Liver (tissue), 7 donors: ENCODE measurements at regions not wholly inside any gene's neighbourhood (a gene's known extent, or its start where the extent isn't known, plus 50 kb on each side); places are given as distances from the start of the nearest gene placed in this dataset.

Source experiments
- DNase-seq: peaks from one replicate; pipeline ENCODE4 v3.0.0-alpha.2; 2017; ENCODE audit warnings: low spot score
- H3K27ac ChIP-seq, 2 donors: one replicate each; pipeline ENCODE4 v1.7.0; 2013; ENCODE audit warnings: inconsistent platforms in 2 of 2, low read length in 2 of 2, control low read depth in 1 of 2, low read depth in 1 of 2, mild to moderate bottlenecking in 1 of 2
- H3K27me3 ChIP-seq, 4 donors: one replicate each; pipeline versions ENCODE4 v1.6.1 to v1.7.0; 2013; ENCODE audit warnings: low read length in 3 of 4, inconsistent platforms in 1 of 4, mild to moderate bottlenecking in 1 of 4, moderate library complexity in 1 of 4; ENCODE audit not compliant: control insufficient read depth in 4 of 4, insufficient read depth in 4 of 4
- H3K36me3 ChIP-seq, 4 donors: one replicate each; pipeline versions ENCODE4 v1.6.1 to v1.7.0; 2013; ENCODE audit warnings: low read length in 3 of 4, mild to moderate bottlenecking in 3 of 4, low read depth in 1 of 4, moderate library complexity in 1 of 4; ENCODE audit not compliant: control insufficient read depth in 4 of 4, insufficient read depth in 3 of 4
- H3K4me1 ChIP-seq, 4 donors: one replicate each; pipeline versions ENCODE4 v1.6.1 to v1.7.0; 2013; ENCODE audit warnings: low read length in 3 of 4, mild to moderate bottlenecking in 3 of 4, moderate library complexity in 1 of 4; ENCODE audit not compliant: control insufficient read depth in 4 of 4, insufficient read depth in 4 of 4
- H3K4me3 ChIP-seq, 3 donors: one replicate each; pipeline versions ENCODE4 v1.6.1 to v1.7.0; 2013; ENCODE audit warnings: low read length in 3 of 3, control low read depth in 1 of 3, low read depth in 1 of 3, mild to moderate bottlenecking in 1 of 3
- H3K9ac ChIP-seq, 2 donors: one replicate each; pipeline ENCODE4 v1.7.0; 2013; ENCODE audit warnings: low read length in 2 of 2, mild to moderate bottlenecking in 2 of 2, moderate library complexity in 2 of 2, control low read depth in 1 of 2, low read depth in 1 of 2
- H3K9me3 ChIP-seq, 4 donors: one replicate each; pipeline versions ENCODE4 v1.6.1 to v1.7.0; 2013; ENCODE audit warnings: low read length in 3 of 4; ENCODE audit not compliant: control insufficient read depth in 4 of 4
- EGR1 ChIP-seq, 2 donors: IDR thresholded peaks; 2 replicates each; pipeline ENCODE4 v1.6.1; 2016 to 2018; ENCODE audit warnings: antibody characterized with exemption in 2 of 2, low read depth in 2 of 2
- FOXA2 ChIP-seq: IDR thresholded peaks from 2 replicates; pipeline ENCODE4 v1.6.1; 2016; ENCODE audit warnings: antibody characterized with exemption
- GABPA ChIP-seq, 2 donors: IDR thresholded peaks in 1 of 2; conservative IDR thresholded peaks in 1 of 2; 2 replicates each; pipeline ENCODE4 v1.6.1; 2016; ENCODE audit warnings: antibody characterized with exemption in 2 of 2, mild to moderate bottlenecking in 1 of 2, moderate library complexity in 1 of 2
- HNF4G ChIP-seq: IDR thresholded peaks from 2 replicates; pipeline ENCODE4 v1.6.1; 2016; ENCODE audit warnings: antibody characterized with exemption
- MAX ChIP-seq: IDR thresholded peaks from 2 replicates; pipeline ENCODE4 v1.6.1; 2016; ENCODE audit warnings: antibody characterized with exemption
- RAD21 ChIP-seq, 2 donors: IDR thresholded peaks; 2 replicates each; pipeline ENCODE4 v1.6.1; 2016; ENCODE audit warnings: antibody characterized with exemption in 2 of 2, mild to moderate bottlenecking in 2 of 2
- RXRA ChIP-seq, 2 donors: IDR thresholded peaks; 2 replicates each; pipeline ENCODE4 v1.6.1; 2017 to 2018; ENCODE audit warnings: antibody characterized with exemption in 2 of 2, mild to moderate bottlenecking in 1 of 2
- TAF1 ChIP-seq: conservative IDR thresholded peaks from 2 replicates; pipeline ENCODE4 v1.6.1; 2016; ENCODE audit warnings: antibody characterized with exemption, mild to moderate bottlenecking
- YY1 ChIP-seq: IDR thresholded peaks from 2 replicates; pipeline ENCODE4 v1.6.1; 2016; ENCODE audit warnings: antibody characterized with exemption, mild to moderate bottlenecking
- ZBTB33 ChIP-seq: IDR thresholded peaks from 2 replicates; pipeline ENCODE4 v1.6.1; 2016; ENCODE audit warnings: antibody characterized with exemption
- WGBS: extraction: QIAGEN DNeasy Blood & Tissue Kit; methylation state at CpG from one replicate; pipeline ENCODE4 v1.1.7; 2013; 5-methylcytosine and 5-hydroxymethylcytosine counted together
- donor health status: healthy.
- donor health status: healthy.
- donor health status: healthy.
- donor health status: healthy.

GRCh38 chr20:3312940-3313682 is 74.1 kb upstream of the SLC4A11 start:
- Histone ChIP-seq H3K4me3 (no peak overlapping the region), H3K9ac (no peak overlapping the region), H3K27ac (no peak overlapping the region), H3K36me3 (peaks cover 0 to 4% (median under 1%) of the 10 kb centered on the region in 4 donors), H3K27me3 (no peaks in the 10 kb centered on the region), H3K9me3 (no peaks in the 10 kb centered on the region), H3K4me1 (no peaks in the 10 kb centered on the region)
- no peak for DNase-seq
- TF ChIP-seq RAD21 (IDR thresholded peaks at IDR 0.05) (peak in 1 of 2 donors; percentile 7), ZBTB33 (no peak), MAX (no peak)
- WGBS = 62% methylated on average over 2 of the region's 2 CpGs

- Histone ChIP-seq H3K4me3 (no peak overlapping the region), H3K36me3 (peaks cover 0 to 6% (median 2%) of the 10 kb centered on the region in 4 donors), H3K9me3 (no peaks in the 10 kb centered on the region), H3K27me3 (no peaks in the 10 kb centered on the region), H3K9ac (no peak overlapping the region), H3K4me1 (no peaks in the 10 kb centered on the region), H3K27ac (no peak overlapping the region)
- DNase-seq = no peak
- 90% methylated on average over 2 of the region's 2 CpGs for WGBS
- TF ChIP-seq TAF1 = no peak
- no peak for TF ChIP-seq ZBTB33
- TF ChIP-seq EGR1 (IDR thresholded peaks at IDR 0.05; ENCODE audit: low read depth in 2 of 2) = no peak
- TF ChIP-seq GABPA (IDR thresholded peaks at IDR 0.05 in 1 of 2, conservative IDR thresholded peaks at IDR 0.05 in 1 of 2) = no peak
- TF ChIP-seq RXRA (IDR thresholded peaks at IDR 0.05) = no peak
- no peak for TF ChIP-seq YY1
Measured at GRCh38 chr20:3311623-3312022, 72.6 kb upstream of the SLC4A11 start.

- WGBS = 97% methylated on average over 1 of the region's 1 CpG
- H3K9ac ChIP-seq = no peak overlapping the region
- DNase-seq = no peak
- H3K27me3 ChIP-seq = no peaks in the 10 kb centered on the region
- no peak overlapping the region for H3K27ac ChIP-seq
- TF ChIP-seq TAF1 = no peak
- TF ChIP-seq FOXA2 = no peak
- TF ChIP-seq HNF4G = no peak
- no peak for TF ChIP-seq RXRA (IDR thresholded peaks at IDR 0.05)
- H3K4me3 ChIP-seq = no peak overlapping the region
- H3K36me3 ChIP-seq = peaks cover 0 to 11% (median under 1%) of the 10 kb centered on the region in 4 donors
- H3K9me3 ChIP-seq = no peaks in the 10 kb centered on the region
- no peaks in the 10 kb centered on the region for H3K4me1 ChIP-seq
Measured at GRCh38 chr20:3309226-3309625, 70.2 kb upstream of the SLC4A11 start.
